ENCODE measurements at regions not wholly inside any gene's neighbourhood (a gene's known extent, or its start where the extent isn't known, plus 50 kb on each side); places are given as distances from the start of the nearest gene placed in this dataset.

- TF ChIP-seq, protein P1, sequence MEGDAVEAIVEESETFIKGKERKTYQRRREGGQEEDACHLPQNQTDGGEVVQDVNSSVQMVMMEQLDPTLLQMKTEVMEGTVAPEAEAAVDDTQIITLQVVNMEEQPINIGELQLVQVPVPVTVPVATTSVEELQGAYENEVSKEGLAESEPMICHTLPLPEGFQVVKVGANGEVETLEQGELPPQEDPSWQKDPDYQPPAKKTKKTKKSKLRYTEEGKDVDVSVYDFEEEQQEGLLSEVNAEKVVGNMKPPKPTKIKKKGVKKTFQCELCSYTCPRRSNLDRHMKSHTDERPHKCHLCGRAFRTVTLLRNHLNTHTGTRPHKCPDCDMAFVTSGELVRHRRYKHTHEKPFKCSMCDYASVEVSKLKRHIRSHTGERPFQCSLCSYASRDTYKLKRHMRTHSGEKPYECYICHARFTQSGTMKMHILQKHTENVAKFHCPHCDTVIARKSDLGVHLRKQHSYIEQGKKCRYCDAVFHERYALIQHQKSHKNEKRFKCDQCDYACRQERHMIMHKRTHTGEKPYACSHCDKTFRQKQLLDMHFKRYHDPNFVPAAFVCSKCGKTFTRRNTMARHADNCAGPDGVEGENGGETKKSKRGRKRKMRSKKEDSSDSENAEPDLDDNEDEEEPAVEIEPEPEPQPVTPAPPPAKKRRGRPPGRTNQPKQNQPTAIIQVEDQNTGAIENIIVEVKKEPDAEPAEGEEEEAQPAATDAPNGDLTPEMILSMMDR (IDR thresholded peaks at IDR 0.05; ENCODE audit: low read length): no peak
- no peak for TF ChIP-seq EZH2 (IDR thresholded peaks at IDR 0.05; ENCODE audit: borderline replicate concordance, low read length)
Measured at GRCh38 chr6:133169901-133170300, 71.3 kb upstream of the EYA4 start.

All from OCI-LY1 (cell line).